GM18505 (cell line): ENCODE measurements at regions not wholly inside any gene's neighbourhood (a gene's known extent, or its start where the extent isn't known, plus 50 kb on each side); places are given as distances from the start of the nearest gene placed in this dataset.

Source experiments
- ATAC-seq: cut with Tn5 transposase; IDR thresholded peaks from one replicate; pipeline ENCODE4 v1.9.1; 2021; ENCODE audit not compliant: unreplicated experiment
- POLR2A ChIP-seq: IDR thresholded peaks from 4 replicates; pipeline ENCODE4 v1.6.1; 2011; ENCODE audit warnings: borderline replicate concordance; ENCODE audit not compliant: insufficient read depth, insufficient read length; ENCODE audit errors: extremely low read depth

DNA sequence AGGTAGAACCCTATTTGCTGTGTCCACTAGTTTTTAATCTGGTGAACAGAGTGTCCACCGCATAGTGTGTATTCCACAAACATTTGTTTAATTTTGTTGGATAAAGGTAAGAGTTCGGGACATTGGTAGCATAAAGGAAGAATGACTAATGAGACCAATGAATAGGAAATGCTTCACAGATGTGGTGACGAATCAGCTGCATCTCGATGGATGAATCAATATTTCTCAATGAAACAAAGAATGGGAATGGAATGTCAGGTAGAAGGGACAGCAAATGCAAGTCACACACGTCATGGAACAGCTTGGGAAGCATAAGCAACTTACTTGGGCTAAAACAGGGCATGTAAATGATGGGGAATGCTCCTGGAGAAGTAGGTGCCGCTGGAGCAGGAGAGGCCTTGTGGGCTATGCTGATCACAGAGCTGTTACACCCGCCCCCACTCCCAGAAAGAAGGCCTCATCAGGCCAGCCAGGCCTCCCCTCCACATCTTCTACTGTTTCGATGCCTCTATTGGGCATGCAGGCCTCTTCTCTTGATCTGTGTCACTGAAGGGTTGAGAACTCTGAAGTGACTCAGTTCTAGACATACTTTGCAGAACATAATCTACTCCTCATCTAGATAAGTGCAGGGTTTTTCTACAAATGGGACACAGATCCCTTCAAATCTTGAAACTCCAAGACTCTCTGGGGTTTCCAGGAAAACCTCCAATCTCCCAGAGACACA, 120.0 kb upstream of the GADL1 start:
- ATAC-seq, result no peak
- TF ChIP-seq POLR2A, result no peak

DNA sequence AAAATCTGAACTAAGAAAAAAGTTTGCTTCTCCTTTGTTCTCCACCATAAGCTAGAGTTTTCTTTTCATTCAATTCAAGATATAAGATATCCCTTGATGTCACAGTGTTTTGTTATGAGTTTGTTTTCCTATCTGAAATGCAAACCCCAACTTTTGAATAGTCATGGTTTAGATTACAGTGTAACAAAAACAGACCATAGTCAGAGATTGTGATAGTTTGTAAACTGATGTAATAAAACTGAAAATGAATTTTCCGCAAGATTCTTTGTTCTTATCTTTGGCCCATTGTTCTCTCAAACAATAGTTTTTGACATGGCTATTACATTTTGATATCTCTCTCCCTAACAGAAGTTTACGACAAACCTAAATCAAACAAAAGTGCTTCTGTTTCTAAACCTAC, 121.7 kb upstream of the GADL1 start:
- ATAC-seq, result no peak
- no peak for TF ChIP-seq POLR2A

DNA sequence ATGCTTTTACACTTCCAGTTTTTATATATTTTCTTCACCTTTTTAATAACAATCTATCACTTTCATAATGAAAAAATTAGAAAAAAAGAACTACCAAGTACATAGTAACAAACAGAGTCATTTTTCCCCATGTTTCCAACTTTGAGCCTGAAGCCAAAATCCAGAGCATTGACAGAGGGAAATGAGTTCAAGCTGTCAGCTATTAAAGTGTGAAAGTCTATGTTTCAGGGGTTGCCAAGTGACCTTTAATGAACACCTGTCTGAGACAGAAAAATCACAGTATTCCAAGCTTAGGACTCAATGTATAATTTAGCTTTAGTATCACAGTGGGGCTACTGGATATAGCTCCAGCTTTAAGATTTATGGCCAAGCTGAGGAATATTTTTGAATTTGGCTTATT, 128.3 kb upstream of the GADL1 start:
- TF ChIP-seq POLR2A, result no peak

DNA sequence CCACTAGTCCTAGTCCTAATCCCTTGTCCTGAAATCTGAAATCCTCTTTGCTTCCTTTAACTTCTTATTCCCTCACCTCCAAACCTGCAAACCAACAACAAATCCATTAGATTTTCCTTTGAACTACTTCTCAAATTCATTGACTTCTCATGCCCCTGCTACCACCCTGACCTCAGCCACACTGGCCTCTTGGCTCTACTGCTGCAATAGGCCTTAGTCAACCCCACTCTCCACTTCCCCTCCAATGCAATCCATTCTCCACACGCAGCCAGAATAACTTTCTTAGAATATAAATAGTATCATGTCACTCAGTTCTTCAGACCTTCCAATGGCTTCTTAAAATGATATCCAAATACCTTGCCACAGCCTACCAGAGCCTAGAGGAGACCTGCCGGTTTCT, 131.1 kb upstream of the GADL1 start:
- ATAC-seq, result no peak
- TF ChIP-seq POLR2A, result no peak

More for the DNA sequence above, 128.3 kb upstream of the GADL1 start:
- no peak for ATAC-seq

DNA sequence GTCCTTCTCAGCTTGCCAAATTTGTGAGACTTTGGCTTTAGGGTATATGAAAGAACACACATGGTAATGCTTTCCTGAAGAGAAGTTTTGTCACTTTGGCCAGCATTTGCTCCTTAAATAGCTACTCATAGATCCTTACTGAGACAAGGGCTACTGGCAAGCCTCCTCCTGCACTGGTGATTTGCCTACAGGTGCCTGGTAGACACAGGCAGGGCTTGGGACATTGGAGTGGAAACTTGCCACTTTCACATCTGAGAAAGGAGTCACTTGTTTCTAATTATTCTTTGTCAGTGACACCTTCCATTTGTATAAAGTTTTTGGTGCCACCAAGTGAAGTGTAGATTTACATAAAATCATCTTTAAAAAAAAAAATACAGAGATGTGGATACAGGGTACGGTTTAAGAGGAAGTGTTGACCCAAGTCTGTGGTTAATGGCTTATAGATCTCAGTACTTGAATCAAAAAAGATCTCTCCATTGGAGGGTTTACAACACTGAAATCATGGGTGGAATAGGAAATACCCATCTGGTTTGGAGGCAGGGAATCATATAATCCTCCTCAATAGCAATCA, 132.8 kb upstream of the GADL1 start:
- TF ChIP-seq POLR2A, result no peak
- no peak for ATAC-seq

DNA sequence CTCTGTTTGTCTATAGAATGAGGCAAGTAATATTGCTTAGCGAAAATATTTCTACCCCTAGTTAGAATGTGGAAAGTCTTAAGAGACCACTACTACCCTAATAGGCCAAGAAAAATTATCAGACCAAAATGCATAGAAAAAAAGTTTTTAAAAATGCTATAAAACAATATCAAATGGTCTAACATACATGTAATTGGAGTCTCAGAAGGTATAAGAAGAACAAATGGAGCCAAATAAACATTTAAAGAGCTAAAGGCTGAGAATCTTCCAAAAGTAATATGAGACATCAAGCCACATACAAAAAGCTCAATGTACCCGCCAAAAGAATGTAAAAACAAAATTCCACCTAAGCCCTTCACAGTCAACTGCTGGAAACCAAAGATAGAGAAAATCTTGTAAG, 133.5 kb upstream of the GADL1 start:
- TF ChIP-seq POLR2A, result no peak
- ATAC-seq, result no peak

DNA sequence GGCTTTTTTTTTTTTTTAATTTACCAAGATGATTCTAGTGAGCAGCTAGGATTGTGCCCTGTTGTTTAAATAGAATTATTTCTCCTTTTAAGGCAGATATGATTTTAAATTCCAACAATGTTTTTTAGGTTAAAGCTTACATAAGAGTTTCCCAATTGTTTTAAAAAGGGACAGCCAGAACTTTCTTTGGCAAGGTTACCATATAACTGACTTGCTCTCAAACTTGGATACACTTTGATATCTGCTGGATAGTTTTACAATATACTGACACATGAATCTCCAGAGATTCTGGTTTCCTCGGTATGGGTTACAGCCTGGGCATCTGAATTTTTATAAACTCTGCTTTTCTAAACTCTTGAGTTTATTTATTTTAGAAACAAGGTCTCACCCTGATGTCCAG, 134.3 kb upstream of the GADL1 start:
- no peak for ATAC-seq
- no peak for TF ChIP-seq POLR2A

DNA sequence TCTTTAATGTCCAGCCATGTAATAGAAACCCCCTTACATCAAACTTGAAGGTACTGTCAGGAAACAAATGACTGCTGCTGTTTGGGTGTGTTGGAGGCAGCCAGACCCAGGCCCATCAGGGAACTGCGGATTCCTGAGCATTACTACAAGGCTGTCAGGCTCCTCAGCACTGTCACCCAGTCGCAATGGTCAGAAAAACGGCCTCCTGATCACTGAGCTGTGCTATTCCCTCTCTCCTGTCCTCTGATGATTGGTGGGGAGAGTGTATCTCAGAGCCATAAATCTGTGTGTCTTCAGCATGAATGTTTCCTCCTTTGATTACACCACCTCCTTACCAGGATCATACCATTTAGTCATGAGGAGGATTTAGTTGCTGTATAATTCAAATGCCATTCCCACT, 135.2 kb upstream of the GADL1 start:
- no peak for ATAC-seq
- no peak for TF ChIP-seq POLR2A

DNA sequence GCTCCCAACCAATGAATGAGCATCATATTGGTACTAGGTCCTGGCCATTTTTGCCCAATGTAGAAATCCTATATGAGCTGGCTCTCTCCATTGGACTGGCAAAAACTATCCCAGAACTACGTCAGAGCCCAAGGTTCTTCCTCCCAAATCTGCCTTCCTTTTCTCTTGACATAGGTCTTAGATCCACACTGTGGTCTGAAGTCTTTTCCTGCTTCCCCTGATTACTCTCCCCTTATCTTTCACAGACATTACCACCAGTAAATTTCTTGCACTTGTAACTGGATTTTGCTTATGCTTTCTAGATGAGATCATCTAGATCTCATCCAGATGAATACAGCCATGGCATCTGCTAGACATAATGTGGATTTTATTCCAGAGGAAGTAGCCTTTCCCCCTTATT, 141.2 kb upstream of the GADL1 start:
- TF ChIP-seq POLR2A, result no peak
- no peak for ATAC-seq

DNA sequence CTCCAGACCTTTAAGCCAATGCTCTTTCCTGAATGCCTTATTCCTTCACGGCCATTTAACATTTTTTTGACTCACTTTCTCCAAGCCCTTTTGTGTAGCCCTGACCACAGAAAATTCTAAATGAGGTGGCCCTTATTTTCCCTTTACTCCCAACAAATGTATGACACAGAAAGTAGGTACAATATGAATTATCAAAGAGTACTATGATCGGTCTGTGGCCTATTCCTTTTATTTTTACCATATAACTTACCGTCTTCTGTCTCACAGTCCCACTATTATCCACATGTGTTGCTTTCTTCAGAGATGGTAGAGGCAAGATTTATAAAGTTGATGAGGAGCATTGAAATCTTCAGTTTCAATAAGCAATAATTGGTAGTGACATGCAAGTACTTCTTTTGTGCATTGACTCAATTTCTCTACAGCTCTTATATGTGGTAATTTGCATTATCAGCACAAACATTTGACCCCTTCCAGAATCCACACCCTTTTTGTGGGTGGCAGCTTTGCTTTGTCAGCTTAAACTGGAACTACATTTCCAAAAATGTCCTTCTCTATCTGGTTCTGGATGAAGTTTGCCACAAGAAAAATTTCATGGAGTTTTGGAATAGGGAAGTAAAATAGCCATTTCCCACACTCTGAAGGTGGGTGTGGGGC, 143.8 kb upstream of the GADL1 start:
- no peak for TF ChIP-seq POLR2A
- ATAC-seq, result no peak

DNA sequence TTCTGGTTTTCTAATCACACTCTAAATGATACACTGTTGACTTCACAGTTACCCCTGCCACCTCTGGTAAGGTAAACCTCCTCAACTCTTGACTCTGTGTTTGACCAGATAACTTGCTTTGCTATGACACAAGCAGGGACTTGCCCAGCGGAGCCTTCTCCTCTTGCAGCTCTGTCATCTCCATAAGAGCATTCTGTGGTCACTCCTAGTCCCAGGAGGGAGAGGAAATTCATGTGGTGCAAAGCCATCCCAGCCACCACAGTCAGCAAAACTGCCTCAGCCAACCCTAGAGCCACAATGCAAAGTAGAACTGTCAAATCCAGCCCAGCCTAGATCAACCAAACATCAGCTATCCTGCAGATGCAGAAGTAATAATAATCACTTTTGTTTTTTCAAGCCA, 144.7 kb upstream of the GADL1 start:
- TF ChIP-seq POLR2A, result no peak
- no peak for ATAC-seq

DNA sequence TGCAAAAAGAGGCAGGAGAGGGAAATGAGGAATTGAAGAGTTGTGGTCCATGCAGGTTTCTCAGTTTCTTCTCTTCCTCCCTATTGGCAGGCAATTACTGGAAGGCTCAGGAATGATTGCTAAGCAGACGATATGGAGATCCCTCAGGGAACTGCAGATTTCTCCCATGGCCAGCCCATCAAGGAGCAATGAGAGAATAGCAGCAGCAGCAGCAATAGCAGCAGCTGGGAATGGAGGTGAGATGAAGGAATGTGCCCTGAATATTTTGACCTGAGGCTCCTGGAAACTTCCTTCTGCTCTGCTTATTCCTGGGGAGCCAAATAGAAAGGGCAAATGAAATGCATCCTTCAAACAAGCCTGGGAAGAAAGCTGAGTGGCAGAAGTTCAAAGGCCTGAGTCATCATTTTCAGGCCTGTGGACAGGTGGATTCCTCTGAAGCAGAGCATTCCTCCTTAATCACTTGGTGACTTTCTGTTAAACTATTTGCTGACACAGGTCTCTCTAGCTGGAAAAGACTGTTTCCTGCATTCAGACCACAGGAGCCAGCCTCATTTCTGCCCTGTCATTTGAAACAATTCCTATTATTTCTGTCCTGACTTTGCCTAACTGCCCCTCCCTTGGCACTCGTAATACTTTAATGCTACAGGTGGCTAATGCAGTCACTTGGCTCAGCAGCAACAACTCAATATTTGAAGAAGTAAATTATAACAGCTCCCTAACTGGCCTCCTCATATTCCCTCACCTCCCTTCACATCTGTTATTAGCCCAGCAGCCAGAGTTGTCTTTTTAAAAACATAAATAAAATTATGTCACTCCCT, 146.9 kb upstream of the GADL1 start:
- ATAC-seq, result no peak
- TF ChIP-seq POLR2A, result no peak

DNA sequence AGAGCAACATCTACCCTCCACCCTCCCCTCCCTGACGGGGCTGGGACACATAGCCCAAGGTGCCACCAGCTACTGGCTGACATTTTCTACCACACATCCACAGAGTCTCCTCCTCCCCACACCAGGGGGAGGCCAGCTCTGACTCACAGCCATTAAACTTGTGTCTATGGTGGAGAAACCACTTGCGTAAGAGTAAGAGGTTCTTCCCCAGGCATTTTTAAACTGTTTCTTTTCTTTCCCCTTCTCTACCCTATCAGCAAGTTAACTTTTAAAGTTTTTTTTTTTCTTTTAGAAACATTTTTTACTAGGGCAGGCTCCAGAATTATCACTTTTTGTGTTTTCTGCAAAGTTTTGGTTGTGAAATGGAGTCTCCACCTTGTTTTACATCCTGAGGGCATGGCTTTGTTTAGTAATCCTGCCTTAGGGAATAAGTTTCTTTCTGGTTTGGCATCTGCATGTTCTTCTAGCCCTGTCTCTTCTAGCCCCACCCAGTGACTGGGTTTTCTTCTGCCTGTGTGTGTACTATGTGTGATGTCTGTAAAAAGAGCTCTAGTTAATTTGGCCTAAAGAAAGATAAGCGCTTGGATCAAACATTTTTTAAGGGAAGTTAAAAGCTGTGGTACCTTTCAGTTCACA, 148.8 kb upstream of the GADL1 start:
- no peak for TF ChIP-seq POLR2A
- ATAC-seq, result no peak
